ENCODE measurements at regions not wholly inside any gene's neighbourhood (a gene's known extent, or its start where the extent isn't known, plus 50 kb on each side); places are given as distances from the start of the nearest gene placed in this dataset.
A peak's percentile ranks its signal among the peaks of the same experiment; 100 is the strongest.

- no peaks in the 10 kb centered on the region for H3K9me3 ChIP-seq
These were observed 265.2 kb downstream of the SNX13 start for GRCh38 chr7:17674943-17675608.

GRCh38 chr7:17677408-17677807 lies 262.9 kb downstream of the SNX13 start:
- Histone ChIP-seq H3K4me3 (no peak overlapping the region), H3K4me1 (peaks cover 0 to 4% (median 0%) of the 10 kb centered on the region in 4 donors), H3K27ac (no peak overlapping the region), H3K36me3 (no peaks in the 10 kb centered on the region), H3K9me3 (no peaks in the 10 kb centered on the region), H3K27me3 (no peaks in the 10 kb centered on the region)
- TF ChIP-seq CTCF (IDR thresholded peaks at IDR 0.05) (no peak), POLR2A (IDR thresholded peaks at IDR 0.05) (no peak)
- DNase-seq: no peak

More at GRCh38 chr7:17674943-17675608, 265.2 kb downstream of the SNX13 start:
- H3K4me1 ChIP-seq: peaks cover 0 to 4% (median 0%) of the 10 kb centered on the region in 4 donors
- H3K27me3 ChIP-seq: no peaks in the 10 kb centered on the region
- no peak overlapping the region for H3K4me3 ChIP-seq
- no peak for TF ChIP-seq CTCF (IDR thresholded peaks at IDR 0.05)
- TF ChIP-seq POLR2A (IDR thresholded peaks at IDR 0.05): no peak
- no peak overlapping the region for H3K27ac ChIP-seq
- no peak for DNase-seq
- H3K36me3 ChIP-seq: no peaks in the 10 kb centered on the region

GRCh38 chr7:17678896-17679295 lies 261.4 kb downstream of the SNX13 start:
- no peaks in the 10 kb centered on the region for H3K9me3 ChIP-seq
- no peak for DNase-seq
- H3K27ac ChIP-seq: no peak overlapping the region
- no peak overlapping the region for H3K4me3 ChIP-seq
- no peaks in the 10 kb centered on the region for H3K27me3 ChIP-seq
- peaks cover 0 to 4% (median 0%) of the 10 kb centered on the region in 4 donors for H3K4me1 ChIP-seq
- no peak for TF ChIP-seq CTCF (IDR thresholded peaks at IDR 0.05)
- TF ChIP-seq POLR2A (IDR thresholded peaks at IDR 0.05): no peak
- no peaks in the 10 kb centered on the region for H3K36me3 ChIP-seq

- TF ChIP-seq CTCF (IDR thresholded peaks at IDR 0.05) (no peak), POLR2A (IDR thresholded peaks at IDR 0.05) (no peak)
- no peak overlapping the region for H3K4me3 ChIP-seq
- peaks cover 0 to 4% (median 0%) of the 10 kb centered on the region in 4 donors for H3K4me1 ChIP-seq
- no peaks in the 10 kb centered on the region for H3K9me3 ChIP-seq
- no peaks in the 10 kb centered on the region for H3K36me3 ChIP-seq
- H3K27me3 ChIP-seq: no peaks in the 10 kb centered on the region
- DNase-seq: no peak
- H3K27ac ChIP-seq: peak overlapping the region in 1 of 4 donors; percentile 6
These were observed 260.8 kb downstream of the SNX13 start for GRCh38 chr7:17679458-17679857.

- Histone ChIP-seq H3K36me3 (no peaks in the 10 kb centered on the region), H3K4me1 (peaks cover 0 to 4% (median 0%) of the 10 kb centered on the region in 4 donors), H3K9me3 (no peaks in the 10 kb centered on the region), H3K27me3 (no peaks in the 10 kb centered on the region), H3K27ac (peak overlapping the region in 2 of 4 donors; percentile 4 to 36), H3K4me3 (no peak overlapping the region)
- peak in 1 of 3 donors; percentile 66 for DNase-seq
- no peak for TF ChIP-seq POLR2A (IDR thresholded peaks at IDR 0.05)
- TF ChIP-seq CTCF (IDR thresholded peaks at IDR 0.05): no peak
These were observed 260.3 kb downstream of the SNX13 start for GRCh38 chr7:17680026-17680425.
